ENCODE measurements at regions not wholly inside any gene's neighbourhood (a gene's known extent, or its start where the extent isn't known, plus 50 kb on each side); places are given as distances from the start of the nearest gene placed in this dataset.

- ChIA-PET CTCF (no interaction called here), POLR2A (no interaction called here)
- no peak for DNase-seq
- Histone ChIP-seq H3K27me3 (replicated peaks in 2 of 5; ENCODE audit: control insufficient read depth in 4 of 5, insufficient read depth in 5 of 5, low read length in 4 of 5) (peaks cover 0 to 9% (median 4%) of the 10 kb centered on the region in 5 experiments), H3K9me3 (ENCODE audit: control extremely low read depth in 1 of 5, control insufficient read depth in 4 of 5, insufficient read depth in 2 of 5, low read depth in 1 of 5, low read length in 4 of 5) (peaks cover 0 to 2% (median 0%) of the 10 kb centered on the region in 5 experiments), H3K36me3 (ENCODE audit: control insufficient read depth in 4 of 4, insufficient read depth in 4 of 4, low read length in 3 of 4) (no peaks in the 10 kb centered on the region), H3K27ac (ENCODE audit: insufficient read depth in 1 of 2, low read depth in 1 of 2, low read length in 2 of 2, poor library complexity in 1 of 2, severe bottlenecking in 2 of 2) (no peak overlapping the region), H3K4me3 (ENCODE audit: control insufficient read depth in 1 of 7, extremely low read depth in 1 of 7, insufficient read depth in 4 of 7, low read depth in 2 of 7, low read length in 6 of 7) (no peak overlapping the region), H3K4me1 (ENCODE audit: control extremely low read depth in 1 of 4, control insufficient read depth in 4 of 4, insufficient read depth in 4 of 4, low read length in 3 of 4) (peaks cover 0 to 3% (median 0%) of the 10 kb centered on the region in 4 experiments)
- 95% methylated on average over 10 of the region's 10 CpGs for WGBS (ENCODE audit: insufficient coverage)
These were observed 106.5 kb upstream of the MSX2 start for GRCh38 chr5:174617910-174618309.

- Histone ChIP-seq H3K9me3 (ENCODE audit: control extremely low read depth in 1 of 5, control insufficient read depth in 4 of 5, insufficient read depth in 2 of 5, low read depth in 1 of 5, low read length in 4 of 5) (peaks cover 0 to 2% (median 0%) of the 10 kb centered on the region in 5 experiments), H3K27me3 (replicated peaks in 2 of 5; ENCODE audit: control insufficient read depth in 4 of 5, insufficient read depth in 5 of 5, low read length in 4 of 5) (peaks cover 0 to 10% (median 4%) of the 10 kb centered on the region in 5 experiments), H3K27ac (ENCODE audit: insufficient read depth in 1 of 2, low read depth in 1 of 2, low read length in 2 of 2, poor library complexity in 1 of 2, severe bottlenecking in 2 of 2) (no peak overlapping the region), H3K4me1 (ENCODE audit: control extremely low read depth in 1 of 4, control insufficient read depth in 4 of 4, insufficient read depth in 4 of 4, low read length in 3 of 4) (no peaks in the 10 kb centered on the region), H3K36me3 (ENCODE audit: control insufficient read depth in 4 of 4, insufficient read depth in 4 of 4, low read length in 3 of 4) (no peaks in the 10 kb centered on the region), H3K4me3 (ENCODE audit: control insufficient read depth in 1 of 7, extremely low read depth in 1 of 7, insufficient read depth in 4 of 7, low read depth in 2 of 7, low read length in 6 of 7) (no peak overlapping the region)
- WGBS (ENCODE audit: insufficient coverage) = 83% methylated on average over 4 of the region's 4 CpGs
- ChIA-PET CTCF (no interaction called here), POLR2A (no interaction called here)
- no peak for DNase-seq
These were observed 105.8 kb upstream of the MSX2 start for GRCh38 chr5:174618589-174618988.

- H3K36me3 ChIP-seq (ENCODE audit: control insufficient read depth in 4 of 4, insufficient read depth in 4 of 4, low read length in 3 of 4) = no peaks in the 10 kb centered on the region
- peaks cover 0 to 23% (median 6%) of the 10 kb centered on the region in 5 experiments for H3K27me3 ChIP-seq (replicated peaks in 2 of 5; ENCODE audit: control insufficient read depth in 4 of 5, insufficient read depth in 5 of 5, low read length in 4 of 5)
- POLR2A ChIA-PET = no interaction called here
- H3K27ac ChIP-seq (ENCODE audit: insufficient read depth in 1 of 2, low read depth in 1 of 2, low read length in 2 of 2, poor library complexity in 1 of 2, severe bottlenecking in 2 of 2) = no peak overlapping the region
- CTCF ChIA-PET = interaction anchor here (0.8 kb wide), 1 partner anchor 213 kb away, joined by 3 read pairs; no protein-coding TSS in a partner anchor
- H3K4me3 ChIP-seq (ENCODE audit: control insufficient read depth in 1 of 7, extremely low read depth in 1 of 7, insufficient read depth in 4 of 7, low read depth in 2 of 7, low read length in 6 of 7) = no peak overlapping the region
- no peak for DNase-seq
- H3K9me3 ChIP-seq (ENCODE audit: control extremely low read depth in 1 of 5, control insufficient read depth in 4 of 5, insufficient read depth in 2 of 5, low read depth in 1 of 5, low read length in 4 of 5) = no peaks in the 10 kb centered on the region
- WGBS (ENCODE audit: insufficient coverage) = 95% methylated on average over 4 of the region's 4 CpGs
- H3K4me1 ChIP-seq (ENCODE audit: control extremely low read depth in 1 of 4, control insufficient read depth in 4 of 4, insufficient read depth in 4 of 4, low read length in 3 of 4) = no peaks in the 10 kb centered on the region
These were observed 102.3 kb upstream of the MSX2 start for GRCh38 chr5:174622067-174622466.

GRCh38 chr5:174623018-174623417, 101.4 kb upstream of the MSX2 start:
- Histone ChIP-seq H3K4me1 (ENCODE audit: control extremely low read depth in 1 of 4, control insufficient read depth in 4 of 4, insufficient read depth in 4 of 4, low read length in 3 of 4) (no peaks in the 10 kb centered on the region), H3K36me3 (ENCODE audit: control insufficient read depth in 4 of 4, insufficient read depth in 4 of 4, low read length in 3 of 4) (no peaks in the 10 kb centered on the region), H3K27me3 (replicated peaks in 2 of 5; ENCODE audit: control insufficient read depth in 4 of 5, insufficient read depth in 5 of 5, low read length in 4 of 5) (peaks cover 0 to 26% (median 5%) of the 10 kb centered on the region in 5 experiments), H3K4me3 (ENCODE audit: control insufficient read depth in 1 of 7, extremely low read depth in 1 of 7, insufficient read depth in 4 of 7, low read depth in 2 of 7, low read length in 6 of 7) (no peak overlapping the region), H3K27ac (ENCODE audit: insufficient read depth in 1 of 2, low read depth in 1 of 2, low read length in 2 of 2, poor library complexity in 1 of 2, severe bottlenecking in 2 of 2) (no peak overlapping the region), H3K9me3 (ENCODE audit: control extremely low read depth in 1 of 5, control insufficient read depth in 4 of 5, insufficient read depth in 2 of 5, low read depth in 1 of 5, low read length in 4 of 5) (no peaks in the 10 kb centered on the region)
- ChIA-PET POLR2A (no interaction called here), CTCF (no interaction called here)
- DNase-seq = no peak
- WGBS (ENCODE audit: insufficient coverage) = 100% methylated on average over 1 of the region's 1 CpG

- POLR2A ChIA-PET = no interaction called here
- no peak for DNase-seq
These were observed 100.9 kb upstream of the MSX2 start for GRCh38 chr5:174623433-174624019.

GRCh38 chr5:174624733-174625522, 99.5 kb upstream of the MSX2 start:
- Histone ChIP-seq H3K36me3 (ENCODE audit: control insufficient read depth in 4 of 4, insufficient read depth in 4 of 4, low read length in 3 of 4) (no peaks in the 10 kb centered on the region), H3K4me1 (ENCODE audit: control extremely low read depth in 1 of 4, control insufficient read depth in 4 of 4, insufficient read depth in 4 of 4, low read length in 3 of 4) (no peaks in the 10 kb centered on the region), H3K9me3 (ENCODE audit: control extremely low read depth in 1 of 5, control insufficient read depth in 4 of 5, insufficient read depth in 2 of 5, low read depth in 1 of 5, low read length in 4 of 5) (no peaks in the 10 kb centered on the region), H3K27me3 (replicated peaks in 2 of 5; ENCODE audit: control insufficient read depth in 4 of 5, insufficient read depth in 5 of 5, low read length in 4 of 5) (peaks cover 0 to 22% (median 2%) of the 10 kb centered on the region in 5 experiments), H3K4me3 (ENCODE audit: control insufficient read depth in 1 of 7, extremely low read depth in 1 of 7, insufficient read depth in 4 of 7, low read depth in 2 of 7, low read length in 6 of 7) (no peak overlapping the region), H3K27ac (ENCODE audit: insufficient read depth in 1 of 2, low read depth in 1 of 2, low read length in 2 of 2, poor library complexity in 1 of 2, severe bottlenecking in 2 of 2) (no peak overlapping the region)
- ChIA-PET CTCF (no interaction called here), POLR2A (no interaction called here)
- WGBS (ENCODE audit: insufficient coverage) = 82% methylated on average over 8 of the region's 12 CpGs
- DNase-seq = no peak

More at GRCh38 chr5:174623433-174624019, 100.9 kb upstream of the MSX2 start:
- WGBS (ENCODE audit: insufficient coverage) = 94% methylated on average over 6 of the region's 7 CpGs
- CTCF ChIA-PET = no interaction called here
- no peaks in the 10 kb centered on the region for H3K36me3 ChIP-seq (ENCODE audit: control insufficient read depth in 4 of 4, insufficient read depth in 4 of 4, low read length in 3 of 4)
- no peaks in the 10 kb centered on the region for H3K9me3 ChIP-seq (ENCODE audit: control extremely low read depth in 1 of 5, control insufficient read depth in 4 of 5, insufficient read depth in 2 of 5, low read depth in 1 of 5, low read length in 4 of 5)
- H3K27ac ChIP-seq (ENCODE audit: insufficient read depth in 1 of 2, low read depth in 1 of 2, low read length in 2 of 2, poor library complexity in 1 of 2, severe bottlenecking in 2 of 2) = no peak overlapping the region
- H3K4me3 ChIP-seq (ENCODE audit: control insufficient read depth in 1 of 7, extremely low read depth in 1 of 7, insufficient read depth in 4 of 7, low read depth in 2 of 7, low read length in 6 of 7) = no peak overlapping the region
- H3K27me3 ChIP-seq (replicated peaks in 2 of 5; ENCODE audit: control insufficient read depth in 4 of 5, insufficient read depth in 5 of 5, low read length in 4 of 5) = peaks cover 0 to 26% (median 5%) of the 10 kb centered on the region in 5 experiments
- no peaks in the 10 kb centered on the region for H3K4me1 ChIP-seq (ENCODE audit: control extremely low read depth in 1 of 4, control insufficient read depth in 4 of 4, insufficient read depth in 4 of 4, low read length in 3 of 4)

Data from common myeloid progenitor, CD34-positive (primary cell).